ENCODE measurements at regions not wholly inside any gene's neighbourhood (a gene's known extent, or its start where the extent isn't known, plus 50 kb on each side); places are given as distances from the start of the nearest gene placed in this dataset.
"Not testable (repeated sequence)": the region's sequence is repeated elsewhere in the genome, so short reads cannot be mapped to it uniquely, and the experiment has no call there.

- Histone ChIP-seq H3K4me1 (no peaks in the 10 kb centered on the region), H3K27me3 (no peaks in the 10 kb centered on the region), H3K36me3 (no peaks in the 10 kb centered on the region), H3K27ac (no peak overlapping the region), H3K9me3 (no peaks in the 10 kb centered on the region), H3K4me3 (no peak overlapping the region)
- no peak for DNase-seq
- TF ChIP-seq EP300 (IDR thresholded peaks at IDR 0.05; ENCODE audit: low read depth) (no peak), POLR2AphosphoS5 (IDR thresholded peaks at IDR 0.05) (no peak), POLR2A (IDR thresholded peaks at IDR 0.05) (no peak), CTCF (IDR thresholded peaks at IDR 0.05) (no peak)
- intact Hi-C loops (cut with DNase I; ENCODE audit: low total_unique reads) (no loop called here), in situ Hi-C loops (cut with MboI; ENCODE audit: low pct_ligation_motif_present in 1 of 4, low pct_unique_long_range_greater_than_20kb in 1 of 4, low sequenced_read_pairs in 3 of 4) (no loop called here)
These were observed 415.3 kb upstream of the CAMK1G start for GRCh38 chr1:209168204-209168603.

GRCh38 chr1:209171151-209171550 is 412.4 kb upstream of the CAMK1G start:
- H3K4me3 ChIP-seq = no peak overlapping the region
- H3K27ac ChIP-seq = no peak overlapping the region
- H3K4me1 ChIP-seq = no peaks in the 10 kb centered on the region
- no peaks in the 10 kb centered on the region for H3K9me3 ChIP-seq
- DNase-seq = no peak
- H3K36me3 ChIP-seq = no peaks in the 10 kb centered on the region
- in situ Hi-C loops (cut with MboI; ENCODE audit: low pct_ligation_motif_present in 1 of 4, low pct_unique_long_range_greater_than_20kb in 1 of 4, low sequenced_read_pairs in 3 of 4) (no loop called here), intact Hi-C loops (cut with DNase I; ENCODE audit: low total_unique reads) (no loop called here)
- no peaks in the 10 kb centered on the region for H3K27me3 ChIP-seq
- TF ChIP-seq CTCF (IDR thresholded peaks at IDR 0.05) (no peak), EP300 (IDR thresholded peaks at IDR 0.05; ENCODE audit: low read depth) (no peak), POLR2AphosphoS5 (IDR thresholded peaks at IDR 0.05) (no peak), POLR2A (IDR thresholded peaks at IDR 0.05) (no peak)
- 0% methylated on average over 1 of the region's 1 CpG for WGBS, 2 donors (ENCODE audit: low coverage in 1 of 2)

GRCh38 chr1:209172286-209172685 is 411.2 kb upstream of the CAMK1G start:
- H3K36me3 ChIP-seq = no peaks in the 10 kb centered on the region
- H3K9me3 ChIP-seq = no peaks in the 10 kb centered on the region
- DNase-seq = no peak
- intact Hi-C loops (cut with DNase I; ENCODE audit: low total_unique reads) = no loop called here
- TF ChIP-seq EP300 (IDR thresholded peaks at IDR 0.05; ENCODE audit: low read depth) (no peak), POLR2AphosphoS5 (IDR thresholded peaks at IDR 0.05) (no peak), CTCF (IDR thresholded peaks at IDR 0.05) (no peak), POLR2A (IDR thresholded peaks at IDR 0.05) (no peak)
- in situ Hi-C loops (cut with MboI; ENCODE audit: low pct_ligation_motif_present in 1 of 4, low pct_unique_long_range_greater_than_20kb in 1 of 4, low sequenced_read_pairs in 3 of 4) = no loop called here
- H3K27ac ChIP-seq = no peak overlapping the region
- H3K4me3 ChIP-seq = no peak overlapping the region
- H3K27me3 ChIP-seq = no peaks in the 10 kb centered on the region
- WGBS, 2 donors (ENCODE audit: low coverage in 1 of 2) = 79 to 89% methylated on average over 1 to 4 of the region's 4 CpGs
- no peaks in the 10 kb centered on the region for H3K4me1 ChIP-seq

GRCh38 chr1:209172792-209173542 is 410.5 kb upstream of the CAMK1G start:
- DNase-seq; H3K4me3 ChIP-seq; in situ Hi-C loops (cut with MboI; ENCODE audit: low pct_ligation_motif_present in 1 of 4, low pct_unique_long_range_greater_than_20kb in 1 of 4, low sequenced_read_pairs in 3 of 4); H3K9me3 ChIP-seq; intact Hi-C loops (cut with DNase I; ENCODE audit: low total_unique reads); H3K27me3 ChIP-seq; H3K27ac ChIP-seq; H3K36me3 ChIP-seq; H3K4me1 ChIP-seq: not testable (repeated sequence)
- 97% methylated on average over 20 of the region's 31 CpGs; no CpG with 5 or more reads in 1 of the 2 donors for WGBS, 2 donors (ENCODE audit: low coverage in 1 of 2)

GRCh38 chr1:209173796-209174195 is 409.7 kb upstream of the CAMK1G start:
- H3K9me3 ChIP-seq; H3K27me3 ChIP-seq; H3K27ac ChIP-seq; H3K36me3 ChIP-seq; H3K4me3 ChIP-seq; in situ Hi-C loops (cut with MboI; ENCODE audit: low pct_ligation_motif_present in 1 of 4, low pct_unique_long_range_greater_than_20kb in 1 of 4, low sequenced_read_pairs in 3 of 4); DNase-seq; intact Hi-C loops (cut with DNase I; ENCODE audit: low total_unique reads); H3K4me1 ChIP-seq: not testable (repeated sequence)
- WGBS, 2 donors (ENCODE audit: low coverage in 1 of 2) = no CpG with 5 or more reads among the region's 2 CpGs
